ENCODE measurements at regions not wholly inside any gene's neighbourhood (a gene's known extent, or its start where the extent isn't known, plus 50 kb on each side); places are given as distances from the start of the nearest gene placed in this dataset.

DNA sequence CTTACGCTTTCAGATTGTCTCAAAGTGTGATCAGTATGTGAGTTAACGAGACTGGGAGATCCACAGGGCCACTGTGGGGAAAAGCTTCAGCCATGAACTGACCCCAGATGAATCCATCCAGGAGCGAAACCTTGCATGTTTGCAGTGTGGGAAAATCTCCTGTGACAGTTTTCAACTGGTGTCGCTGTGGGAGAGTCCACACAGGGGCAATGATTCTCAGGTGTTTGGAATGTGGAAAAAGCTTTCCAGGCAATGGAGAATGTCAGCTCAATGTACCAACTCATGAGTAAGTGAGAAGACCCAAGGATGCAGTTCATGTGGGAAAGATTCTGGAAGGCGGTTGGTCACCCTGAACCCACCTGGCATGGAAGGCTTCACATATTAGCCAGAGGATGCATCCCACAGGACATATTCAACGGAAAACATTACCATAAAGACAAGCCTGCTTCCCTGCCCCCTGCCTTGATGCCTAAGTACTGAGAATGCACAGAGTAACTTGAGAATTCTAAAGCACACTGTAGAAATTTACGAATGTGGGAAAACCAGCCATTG lies 204.1 kb upstream of the BMPER start:
- DNase-seq (ENCODE audit: low spot score): no peak

DNA sequence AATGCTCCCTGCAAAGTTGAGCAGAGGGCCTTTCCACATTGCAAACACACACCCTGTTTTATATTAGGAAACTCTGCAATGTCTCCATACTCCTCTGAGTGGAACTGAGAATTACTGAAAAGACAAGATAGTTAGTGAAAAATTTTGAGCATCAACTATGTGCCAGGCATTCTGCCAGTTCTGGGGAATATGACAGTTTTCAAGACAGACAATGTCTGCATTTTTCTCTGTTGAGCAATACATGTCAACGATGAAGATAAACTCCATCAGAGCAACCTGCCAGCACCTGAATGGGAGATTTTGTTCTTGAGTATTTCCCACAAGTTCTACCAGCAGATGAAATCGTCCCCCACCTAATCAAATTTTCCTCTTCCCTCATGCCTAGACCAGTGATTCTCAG lies 203.4 kb upstream of the BMPER start:
- DNase-seq (ENCODE audit: low spot score): no peak

DNA sequence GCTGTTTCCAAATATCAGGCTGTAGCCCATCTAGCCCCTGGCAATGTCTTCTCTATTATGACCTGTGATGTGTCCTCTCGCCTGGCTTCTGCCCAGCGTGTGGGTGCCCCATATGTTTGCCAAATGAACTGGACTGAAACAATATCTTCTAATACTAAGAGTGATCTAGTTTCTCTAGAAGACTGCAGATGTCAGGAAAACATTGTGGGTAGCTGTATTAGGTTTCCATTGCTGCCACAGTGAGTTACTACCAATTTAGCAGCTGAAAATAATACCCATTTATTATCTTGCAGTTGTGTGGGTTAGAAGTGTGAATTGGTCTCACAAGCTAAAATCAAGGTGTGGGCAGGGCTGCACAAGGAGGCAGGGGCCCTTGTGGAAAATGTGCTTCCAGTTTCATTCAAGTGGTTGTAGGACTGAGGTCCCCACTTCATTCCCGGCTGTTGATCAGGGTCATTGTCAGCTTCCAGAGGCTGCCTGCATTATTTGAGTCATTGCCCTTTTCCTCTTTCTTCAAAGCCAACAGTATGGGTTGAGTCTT lies 202.8 kb upstream of the BMPER start:
- DNase-seq (ENCODE audit: low spot score): no peak

DNA sequence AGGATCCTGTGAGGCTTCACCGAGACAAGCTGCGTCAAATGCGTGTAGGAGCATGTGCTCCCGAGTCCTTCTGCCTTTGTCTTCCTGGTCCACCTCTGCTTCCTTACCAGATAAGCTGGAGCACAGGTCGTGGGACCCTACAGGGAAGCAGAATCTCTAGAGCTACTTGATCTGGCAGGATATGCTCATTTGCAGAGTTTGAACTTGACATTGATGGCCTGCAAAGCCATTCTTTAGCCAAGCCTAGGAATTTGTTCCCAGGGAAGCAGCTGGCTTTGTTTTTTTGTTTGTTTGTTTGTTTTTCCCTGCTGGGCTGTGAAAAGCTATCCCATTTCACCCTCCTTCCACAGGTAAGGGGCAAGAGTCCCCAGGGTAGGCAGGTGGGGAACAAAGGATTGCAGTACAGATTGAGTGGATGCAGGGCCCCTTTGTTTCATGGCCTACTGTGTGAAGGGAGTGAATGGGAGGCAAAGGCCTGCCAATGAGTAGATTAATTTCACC lies 200.0 kb upstream of the BMPER start:
- DNase-seq (ENCODE audit: low spot score): no peak

DNA sequence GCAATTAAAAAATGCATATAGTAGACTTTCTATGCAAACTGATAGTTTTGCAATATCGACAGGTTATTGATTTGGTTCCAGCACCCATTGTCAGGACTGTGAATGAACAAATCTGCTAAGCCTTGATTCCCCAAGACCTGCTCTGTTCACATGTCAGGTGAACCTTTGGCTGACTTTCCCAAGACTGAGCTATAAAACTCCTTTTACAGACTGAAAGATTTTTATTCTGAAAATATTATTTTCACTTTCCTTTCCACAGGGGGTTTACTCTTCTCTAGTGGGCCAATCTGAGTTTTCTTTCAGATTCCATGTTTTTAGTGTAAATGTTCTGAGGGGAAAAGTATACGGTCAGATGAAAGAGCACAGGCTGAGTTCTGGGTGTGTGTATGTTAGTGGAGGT lies 199.2 kb upstream of the BMPER start:
- DNase-seq (ENCODE audit: low spot score): no peak

DNA sequence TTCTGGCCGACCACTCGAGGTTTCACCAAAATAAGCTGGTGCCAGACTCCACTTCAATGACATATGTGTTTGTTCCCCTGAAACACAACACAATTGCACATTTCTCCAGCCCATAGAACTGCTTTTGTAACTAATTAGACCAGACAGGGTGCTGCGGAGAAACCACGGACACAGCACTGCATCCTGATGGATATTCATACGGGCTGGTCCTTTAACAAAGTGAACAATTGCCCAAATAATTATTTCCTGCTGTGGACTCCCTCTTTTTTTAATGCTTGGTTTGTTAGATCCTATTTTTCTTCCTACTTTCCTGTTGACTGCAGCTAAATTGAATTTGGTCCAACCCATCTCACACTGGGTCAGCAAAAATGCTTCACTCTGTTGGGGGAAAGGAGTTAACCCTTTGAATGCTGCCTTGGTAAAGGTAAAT lies 198.6 kb upstream of the BMPER start:
- DNase-seq (ENCODE audit: low spot score): no peak

DNA sequence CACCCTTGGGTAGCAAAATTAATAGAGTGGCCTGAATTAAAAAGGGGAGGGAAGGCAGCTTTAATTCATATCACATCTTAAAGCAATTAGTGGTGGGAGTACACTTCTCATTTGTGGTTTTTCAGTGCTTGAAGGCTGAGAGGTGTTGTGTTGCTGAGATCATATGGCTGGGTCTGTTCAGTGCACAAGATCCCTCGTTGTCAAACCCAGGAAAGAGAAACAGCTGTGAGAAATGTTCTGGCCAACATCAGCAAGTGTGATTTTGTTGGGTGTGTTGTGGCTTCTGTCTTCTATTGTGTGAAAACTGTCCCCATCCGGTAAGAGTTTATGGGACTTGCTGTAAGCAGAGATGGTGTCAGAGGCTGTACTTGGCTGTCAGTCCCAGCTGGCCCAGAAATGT lies 197.9 kb upstream of the BMPER start:
- DNase-seq (ENCODE audit: low spot score): no peak

DNA sequence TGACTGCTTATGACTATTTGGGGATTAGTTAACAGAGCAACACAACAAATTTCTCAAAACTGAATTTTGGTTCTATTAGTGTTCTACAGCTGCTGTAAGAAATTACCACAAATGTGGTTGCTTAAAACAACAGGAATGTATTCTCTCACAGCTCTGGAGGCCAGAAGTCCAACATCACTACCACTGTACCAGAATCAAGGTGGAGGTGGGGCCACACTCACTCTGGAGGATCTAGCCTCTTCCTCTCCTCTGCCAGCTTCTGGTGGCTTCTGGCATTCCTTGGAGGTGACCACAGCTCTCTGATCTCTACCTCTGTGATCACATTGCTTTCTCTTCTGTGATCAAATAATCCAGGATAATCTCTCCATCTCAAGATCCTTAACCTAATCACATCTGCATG lies 194.7 kb upstream of the BMPER start:
- DNase-seq (ENCODE audit: low spot score): no peak

DNA sequence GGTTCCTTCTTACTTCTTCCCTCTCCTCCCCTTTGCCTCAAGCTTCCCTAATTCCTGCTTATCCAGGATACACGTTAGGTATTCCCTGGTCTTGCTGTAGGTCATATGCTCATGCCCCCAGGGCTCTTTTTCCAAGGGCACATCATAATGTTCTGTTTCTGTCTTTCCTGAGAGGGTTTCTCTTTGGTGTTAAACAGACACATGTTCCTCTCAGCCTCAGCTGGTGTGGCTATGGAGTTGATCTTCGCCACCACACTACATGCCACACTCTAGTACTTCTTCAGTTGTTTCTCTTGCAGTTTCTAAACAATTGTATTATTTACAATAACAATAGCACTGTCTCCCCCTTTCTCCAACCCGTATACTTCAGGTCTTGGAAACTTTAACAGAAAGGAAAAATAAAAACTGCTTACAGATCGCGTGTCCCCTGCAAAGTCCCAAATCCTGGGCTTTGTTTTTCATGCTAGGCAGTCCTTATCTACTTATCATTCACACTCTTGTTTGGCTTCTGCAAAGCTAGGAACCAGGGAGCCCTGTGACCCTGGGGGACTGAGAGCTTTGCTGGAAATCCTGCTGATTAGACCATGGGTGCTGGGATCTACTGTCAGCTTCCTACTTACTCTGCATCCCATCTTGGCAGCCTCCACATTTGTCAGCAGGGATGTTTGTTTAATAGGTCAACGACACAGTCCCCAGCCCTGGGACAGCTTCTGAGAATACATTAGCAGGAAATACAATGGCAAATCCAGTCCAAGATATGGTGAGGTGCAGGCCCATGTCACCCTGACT lies 193.9 kb upstream of the BMPER start:
- no peak for DNase-seq (ENCODE audit: low spot score)

DNA sequence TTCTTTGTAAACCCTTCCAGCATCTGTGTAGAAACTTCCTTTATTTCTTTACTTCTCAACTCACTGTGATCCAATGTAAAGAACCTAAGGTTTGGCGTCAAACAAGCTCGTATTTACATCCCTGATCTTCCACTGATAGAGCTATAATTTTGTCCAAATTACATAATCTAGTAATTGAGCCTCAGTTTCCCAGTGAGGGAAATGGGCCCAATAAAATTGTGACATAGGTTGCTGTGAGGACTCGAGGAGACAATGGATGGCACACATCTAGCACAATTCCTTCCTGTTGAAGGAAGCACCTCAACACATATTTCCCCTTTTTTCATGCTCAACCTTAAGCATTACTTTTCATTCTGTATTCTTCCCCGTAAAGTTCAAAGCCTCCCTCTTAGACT lies 193.3 kb upstream of the BMPER start:
- no peak for DNase-seq (ENCODE audit: low spot score)

DNA sequence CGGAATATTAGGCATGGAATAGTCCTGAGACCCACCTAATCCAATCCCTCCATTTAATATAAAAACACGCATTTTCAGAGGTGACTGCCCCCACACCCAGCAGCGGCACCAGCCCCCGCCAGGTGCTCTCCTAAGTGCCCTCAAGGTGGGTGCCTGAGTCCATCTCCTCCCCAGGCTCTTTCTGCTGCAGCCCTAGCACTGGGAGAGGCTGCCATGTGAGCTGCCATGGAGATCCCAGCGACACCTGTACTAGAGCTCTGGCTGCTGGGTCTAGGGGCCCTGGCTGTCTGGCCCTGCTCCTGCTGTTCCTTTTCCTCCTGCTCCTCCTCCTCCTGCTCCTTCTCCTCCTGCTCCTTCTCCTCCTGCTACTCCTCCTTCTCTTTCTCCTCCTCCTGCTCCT lies 191.1 kb upstream of the BMPER start:
- no peak for DNase-seq (ENCODE audit: low spot score)

DNA sequence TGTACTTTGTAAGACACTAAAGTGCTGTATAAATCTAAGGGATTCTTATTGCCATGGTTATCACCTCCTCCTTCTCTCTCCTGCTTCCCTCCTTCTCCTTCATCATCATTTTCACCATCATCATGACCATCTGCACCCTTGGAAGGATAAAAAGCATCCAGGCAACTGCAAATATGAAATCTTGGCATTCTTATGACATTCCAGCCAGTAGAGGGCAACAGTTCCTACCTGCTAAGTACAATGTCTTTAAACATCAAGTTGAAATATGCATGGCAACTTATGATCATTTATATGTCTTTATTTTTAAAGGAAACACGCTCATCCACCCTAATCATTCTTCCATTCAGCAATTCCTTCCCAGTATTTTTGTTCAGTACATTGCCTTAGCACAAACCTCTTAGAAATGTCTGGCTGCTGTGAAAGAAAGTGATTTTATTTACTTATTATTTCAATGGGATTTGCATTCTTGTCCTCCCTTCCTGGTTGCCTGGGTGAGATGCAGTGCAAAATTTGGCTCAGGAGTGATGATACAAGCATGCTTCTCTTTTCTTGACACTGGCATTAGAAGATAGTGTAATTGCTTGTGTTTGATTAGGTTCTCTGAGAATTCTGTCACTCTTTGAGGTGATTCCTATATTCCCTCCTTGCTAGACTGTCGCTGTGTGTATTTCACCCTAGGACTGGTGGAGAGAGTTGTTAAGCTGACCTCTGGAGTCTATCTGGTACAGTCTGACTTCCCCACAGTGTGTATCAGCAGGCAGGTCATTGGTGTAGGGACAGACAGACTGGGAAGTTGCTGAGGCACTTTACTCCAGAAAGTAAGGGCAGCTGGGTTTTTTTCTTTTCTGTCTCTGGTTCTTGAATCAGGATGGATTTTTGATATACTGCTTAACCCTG lies 188.5 kb upstream of the BMPER start:
- DNase-seq (ENCODE audit: low spot score): no peak

DNA sequence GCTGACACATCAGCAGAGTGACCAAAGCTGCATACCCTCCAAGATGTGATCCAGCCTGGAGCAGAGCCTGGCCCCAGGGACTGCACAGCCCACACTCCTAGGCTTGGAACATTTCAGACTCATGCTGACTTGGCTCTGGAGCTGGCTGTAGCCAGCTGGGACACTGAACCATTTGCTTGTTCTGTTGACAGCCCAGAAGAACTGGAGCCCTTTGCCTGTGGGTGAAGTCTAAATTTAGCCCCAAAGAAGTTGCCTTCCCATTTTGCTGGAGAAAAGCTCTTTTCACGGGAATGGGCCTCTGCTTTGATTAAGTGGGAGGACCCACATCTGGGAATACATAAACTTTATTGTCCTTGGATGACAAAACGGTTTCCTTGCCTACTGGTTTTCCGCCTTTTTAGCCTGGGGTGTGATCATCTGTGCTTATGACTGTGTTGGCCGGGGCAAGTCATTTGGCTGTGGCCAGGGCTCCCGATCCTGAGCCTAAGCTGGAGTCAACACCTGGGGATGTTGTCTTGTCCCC lies 186.2 kb upstream of the BMPER start:
- no peak for DNase-seq (ENCODE audit: low spot score)

DNA sequence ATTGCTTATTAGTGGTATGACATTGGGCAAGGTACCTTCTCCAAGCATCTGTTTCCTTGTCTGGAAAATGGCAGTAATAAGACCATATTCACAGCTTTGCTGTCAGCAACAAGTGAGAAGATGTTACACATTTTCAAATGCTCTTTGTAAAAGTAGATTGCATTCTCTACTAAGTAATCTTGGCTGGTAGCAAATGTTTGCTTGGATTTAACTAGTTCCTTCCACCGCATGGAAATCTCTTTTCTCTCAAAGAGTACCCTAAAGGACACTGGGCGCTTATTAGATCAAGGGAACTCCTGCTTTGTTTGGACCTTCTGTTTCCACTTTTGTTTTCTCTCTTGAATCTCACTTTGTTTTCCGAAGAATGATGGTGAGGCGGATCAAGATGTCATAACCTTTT lies 185.2 kb upstream of the BMPER start:
- no peak for DNase-seq (ENCODE audit: low spot score)

DNA sequence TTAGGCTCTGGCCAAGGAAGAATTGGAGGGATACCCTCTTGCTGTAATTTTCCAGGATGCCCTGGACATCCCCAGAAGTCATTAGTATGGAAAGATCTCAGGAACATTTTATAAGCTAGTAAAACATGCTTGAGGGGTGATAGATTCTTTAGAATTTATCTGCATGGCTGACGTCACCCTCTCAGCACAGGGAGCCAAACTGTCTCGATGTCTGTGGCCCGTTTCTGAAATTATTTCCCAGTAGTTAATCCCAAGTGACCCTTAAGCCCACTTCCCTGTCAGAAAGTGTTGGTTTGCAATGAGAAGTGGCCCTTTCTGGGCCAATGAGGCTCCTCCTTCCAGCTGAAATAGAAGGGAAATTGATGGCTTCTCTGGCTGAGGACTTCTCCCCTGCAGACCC lies 184.5 kb upstream of the BMPER start:
- DNase-seq (ENCODE audit: low spot score): no peak

DNA sequence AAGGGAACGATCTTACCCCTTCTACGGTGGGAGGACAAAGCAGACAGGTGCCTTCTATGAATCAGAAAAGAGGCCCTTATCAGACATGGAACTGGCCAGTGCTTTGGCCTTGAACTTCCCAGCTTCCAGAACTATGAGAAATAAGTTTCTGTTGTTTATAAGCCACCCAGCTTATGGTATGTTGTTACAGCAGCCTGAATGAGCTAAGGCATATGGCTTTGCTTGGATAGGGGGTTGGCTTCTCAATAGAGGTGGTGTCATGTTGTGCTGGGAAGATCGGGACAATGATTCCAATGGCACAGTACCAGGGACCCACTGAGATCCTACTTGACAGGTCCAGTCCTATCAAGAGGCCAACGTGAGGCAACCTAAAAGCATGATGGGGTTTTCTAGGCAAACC lies 183.4 kb upstream of the BMPER start:
- DNase-seq (ENCODE audit: low spot score): no peak

DNA sequence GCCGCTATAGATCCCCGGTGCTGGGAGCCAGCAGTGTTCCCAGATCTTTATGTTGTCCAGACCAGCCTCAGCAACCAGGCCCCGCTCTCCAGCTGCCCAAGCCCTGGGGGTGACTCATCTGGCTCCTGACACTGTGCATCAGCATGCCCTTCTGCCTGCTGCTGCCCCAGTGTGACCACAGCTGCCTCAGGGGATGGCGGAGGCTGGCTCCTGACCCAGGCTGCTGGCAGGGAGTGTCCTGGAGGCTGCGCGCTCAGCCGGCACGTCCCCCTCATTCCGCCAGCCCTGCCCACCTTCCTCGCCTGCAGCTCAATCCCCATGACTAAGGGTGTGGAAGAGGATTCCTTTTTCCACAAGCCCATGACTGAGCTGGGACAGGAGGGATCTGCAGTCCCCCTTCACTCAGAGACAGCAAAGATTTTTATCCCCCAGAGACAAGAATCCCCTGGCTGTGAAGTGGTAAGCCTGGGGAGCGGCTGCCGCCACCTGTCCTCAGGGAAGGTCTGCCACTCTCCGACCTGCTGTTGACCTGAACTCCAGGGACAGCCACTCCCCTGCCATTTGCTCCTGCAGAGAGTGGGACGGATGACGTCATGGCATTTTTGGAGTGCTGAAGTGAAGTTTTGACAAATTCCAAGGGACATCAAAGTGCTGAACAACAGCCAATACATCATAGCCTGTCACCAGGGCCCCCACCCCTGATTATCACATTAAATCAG lies 182.8 kb upstream of the BMPER start:
- DNase-seq (ENCODE audit: low spot score): peak; percentile 66

DNA sequence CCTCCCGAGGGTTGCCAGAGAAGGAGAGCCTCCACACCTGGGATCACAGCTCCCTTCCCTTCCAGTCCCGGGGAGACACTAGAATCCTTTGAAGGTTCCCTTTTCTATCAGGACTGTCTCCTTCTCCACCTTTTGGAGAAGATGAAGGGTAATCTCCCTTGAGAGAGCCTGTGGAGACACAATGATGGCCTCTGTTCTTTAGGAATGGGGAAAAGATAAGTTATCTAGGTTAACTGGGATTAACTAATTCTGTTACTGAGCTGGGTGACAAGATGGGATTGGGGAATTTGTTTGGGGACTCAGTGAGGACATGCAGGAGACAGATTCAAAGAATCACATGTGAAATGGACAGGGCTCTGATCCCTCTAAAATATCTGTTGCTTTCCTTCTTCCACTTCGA lies 181.1 kb upstream of the BMPER start:
- no peak for DNase-seq (ENCODE audit: low spot score)

DNA sequence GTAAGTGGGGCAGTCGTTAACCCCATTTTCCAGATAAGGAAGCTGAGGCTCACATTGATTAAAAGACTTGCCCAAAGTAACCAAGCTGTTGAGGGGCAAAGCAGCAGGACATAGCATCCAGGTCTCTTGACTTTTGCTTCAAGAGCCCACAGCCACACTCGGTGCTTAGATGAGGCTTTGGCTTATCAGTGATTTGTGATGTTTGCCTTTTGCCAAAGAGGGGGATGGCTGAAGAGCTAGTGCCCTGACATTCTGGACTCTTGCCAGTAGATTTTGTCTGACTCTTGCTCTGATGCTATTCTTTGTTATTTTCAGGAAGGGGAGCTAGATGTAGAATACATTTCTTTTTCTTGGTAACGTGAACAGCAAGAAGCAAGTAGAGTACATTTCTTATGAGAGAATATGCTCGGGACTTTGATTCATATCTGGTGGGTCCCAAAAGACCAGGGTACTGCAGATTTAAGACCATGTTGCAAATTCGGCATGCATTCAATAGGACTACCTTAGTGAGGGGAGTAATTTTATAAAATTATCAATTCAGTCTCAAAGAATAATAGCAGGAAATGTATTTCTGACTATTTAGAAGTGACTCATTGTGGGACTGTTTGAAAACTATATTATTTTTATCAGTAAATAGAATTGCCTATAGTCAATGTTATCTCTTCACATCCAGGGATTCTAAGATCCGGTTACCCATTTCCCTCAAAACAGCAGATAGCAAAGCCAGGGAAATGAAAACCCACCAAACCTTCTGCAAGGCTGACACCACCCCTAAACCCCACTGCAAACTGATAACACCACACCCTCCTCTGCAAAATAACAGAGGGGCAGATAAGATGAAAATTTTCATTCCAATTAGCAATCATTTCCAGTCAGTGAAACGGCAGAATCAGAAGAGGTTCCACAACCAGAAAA lies 180.0 kb upstream of the BMPER start:
- no peak for DNase-seq (ENCODE audit: low spot score)

DNA sequence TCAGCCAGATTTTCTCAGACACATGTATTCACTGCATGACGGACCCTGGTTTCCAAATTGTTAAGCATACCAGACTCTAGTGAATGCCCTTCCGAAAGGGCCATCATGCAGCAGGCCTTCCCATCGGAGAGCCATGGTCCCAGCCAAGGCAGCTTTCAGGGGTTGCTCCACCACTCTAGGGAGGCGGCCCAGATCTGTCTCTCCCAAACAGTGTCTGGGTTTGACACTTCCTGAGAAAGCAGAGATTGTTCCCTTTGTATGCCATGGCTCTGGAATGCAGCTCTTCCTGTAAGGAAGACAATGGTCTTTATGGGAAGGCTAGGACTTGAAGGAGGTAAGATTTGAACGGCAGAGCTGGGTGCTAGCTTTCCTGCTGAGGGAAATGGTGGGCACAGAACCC lies 178.8 kb upstream of the BMPER start:
- DNase-seq (ENCODE audit: low spot score): no peak

DNA sequence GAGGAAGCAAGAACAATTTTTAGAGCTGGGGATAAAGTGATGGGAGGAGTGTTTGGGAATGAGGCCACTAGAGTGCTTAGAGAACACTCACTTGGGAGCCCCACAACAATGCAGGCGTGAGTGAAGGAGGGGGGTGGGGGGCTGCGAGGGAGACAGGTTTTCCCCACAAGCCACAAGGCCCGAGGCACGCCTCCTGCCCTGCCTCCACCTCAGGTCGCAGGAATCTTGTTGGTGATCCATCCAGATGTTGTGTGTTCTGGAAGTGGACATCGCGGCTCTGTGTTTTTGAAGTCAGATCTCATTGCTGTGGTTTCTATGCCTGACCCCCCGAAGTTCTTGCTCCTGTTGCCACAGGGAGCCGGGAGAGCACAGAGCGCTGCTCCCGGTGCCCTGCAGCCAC lies 178.0 kb upstream of the BMPER start:
- DNase-seq (ENCODE audit: low spot score): no peak
